Prostate gland (tissue), 2 donors: ENCODE measurements at regions not wholly inside any gene's neighbourhood (a gene's known extent, or its start where the extent isn't known, plus 50 kb on each side); places are given as distances from the start of the nearest gene placed in this dataset.
"Not testable (repeated sequence)": the region's sequence is repeated elsewhere in the genome, so short reads cannot be mapped to it uniquely, and the experiment has no call there.

Source experiments
- DNase-seq: peaks from one replicate; pipeline ENCODE4 v3.0.0-alpha.2; 2019; ENCODE audit warnings: low spot score
- H3K27ac ChIP-seq, 2 donors: fragments of 200-600 bp; sonication (generic); 2 replicates each; pipeline ENCODE4 v1.5.1; 2017 to 2019
- H3K27me3 ChIP-seq: fragments of 200-600 bp; sonication (generic); replicated peaks from 2 replicates; pipeline ENCODE4 v1.5.1; 2019; ENCODE audit not compliant: insufficient read depth
- H3K36me3 ChIP-seq, 2 donors: fragments of 200-600 bp; sonication (generic); 1 replicate in 1 of 2; 2 replicates in 1 of 2; pipeline versions ENCODE4 v1.5.1 to v1.8.1; 2017 to 2019
- H3K4me1 ChIP-seq: fragments of 200-600 bp; sonication (generic); replicated peaks from 2 replicates; pipeline ENCODE4 v1.5.1; 2019
- H3K4me3 ChIP-seq, 2 donors: fragments of 200-600 bp; sonication (generic); 2 replicates each; pipeline ENCODE4 v1.5.1; 2017 to 2019
- H3K9me3 ChIP-seq: fragments of 200-600 bp; sonication (generic); 2 replicates; pipeline ENCODE4 v1.5.1; 2017
- CTCF ChIP-seq, 4 experiments: fragments of 200-600 bp in 2 of 4; fragments of 450-650 bp in 2 of 4; sonication (generic) in 2 of 4; IDR thresholded peaks; 1 replicate in 3 of 4; 2 replicates in 1 of 4; pipeline ENCODE4 v1.5.1; 2016 to 2019; ENCODE audit warnings: antibody characterized with exemption in 4 of 4, mild to moderate bottlenecking in 2 of 4, moderate library complexity in 2 of 4
- POLR2A ChIP-seq: fragments of 450-650 bp; IDR thresholded peaks from one replicate; pipeline ENCODE4 v1.6.1; 2016; ENCODE audit warnings: antibody characterized with exemption, mild to moderate bottlenecking
- POLR2AphosphoS5 ChIP-seq: sonication (generic); formaldehyde crosslinking; IDR thresholded peaks from one replicate; pipeline ENCODE4 v1.6.1; 2017; ENCODE audit warnings: antibody characterized with exemption
- WGBS: methylation state at CpG from one replicate; pipeline ENCODE4 v1.1.5; 2018; 5-methylcytosine and 5-hydroxymethylcytosine counted together
- intact Hi-C: fragments of 100-400 bp; cut with DNase I; formaldehyde crosslinking; loops from one replicate; pipeline ENCODE4 v1.14.2; 2022

GRCh38 chr7:91405092-91405788 is 141.0 kb downstream of the FZD1 start:
- Histone ChIP-seq H3K27ac (no peak overlapping the region), H3K27me3 (no peaks in the 10 kb centered on the region), H3K4me3 (no peak overlapping the region), H3K9me3 (no peaks in the 10 kb centered on the region), H3K36me3 (no peaks in the 10 kb centered on the region), H3K4me1 (no peaks in the 10 kb centered on the region)
- TF ChIP-seq POLR2A, result no peak
- no peak for TF ChIP-seq CTCF (IDR thresholded peaks at IDR 0.05)
- no peak for TF ChIP-seq POLR2AphosphoS5
- 62% methylated on average over 3 of the region's 3 CpGs for WGBS
- no peak for DNase-seq
- intact Hi-C loops, result no loop called here

- H3K27ac ChIP-seq, H3K4me1 ChIP-seq, H3K36me3 ChIP-seq, H3K4me3 ChIP-seq, H3K9me3 ChIP-seq, DNase-seq, H3K27me3 ChIP-seq, intact Hi-C loops: not testable (repeated sequence)
- whole genome bisulfite sequencing, result 59% methylated on average over 1 of the region's 1 CpG
These were observed 141.6 kb downstream of the FZD1 start for GRCh38 chr7:91405873-91406272.

- intact Hi-C loops, result no loop called here
- WGBS, result 71% methylated on average over 1 of the region's 1 CpG
- Histone ChIP-seq H3K36me3 (no peaks in the 10 kb centered on the region), H3K27me3 (no peaks in the 10 kb centered on the region), H3K4me1 (no peaks in the 10 kb centered on the region), H3K9me3 (no peaks in the 10 kb centered on the region), H3K4me3 (no peak overlapping the region), H3K27ac (no peak overlapping the region)
- no peak for TF ChIP-seq POLR2A
- TF ChIP-seq POLR2AphosphoS5, result no peak
- no peak for TF ChIP-seq CTCF (IDR thresholded peaks at IDR 0.05)
- no peak for DNase-seq
These were observed 143.7 kb downstream of the FZD1 start for GRCh38 chr7:91407942-91408341.

- Histone ChIP-seq H3K27me3 (no peaks in the 10 kb centered on the region), H3K36me3 (no peaks in the 10 kb centered on the region), H3K9me3 (no peaks in the 10 kb centered on the region), H3K4me3 (no peak overlapping the region), H3K4me1 (no peaks in the 10 kb centered on the region), H3K27ac (no peak overlapping the region)
- no peak for DNase-seq
- intact Hi-C loops, result no loop called here
- no peak for TF ChIP-seq CTCF (IDR thresholded peaks at IDR 0.05)
- no peak for TF ChIP-seq POLR2AphosphoS5
- TF ChIP-seq POLR2A, result no peak
- WGBS, result 89% methylated on average over 5 of the region's 5 CpGs
These were observed 144.3 kb downstream of the FZD1 start for GRCh38 chr7:91408388-91409154.

GRCh38 chr7:91411060-91411459 is 146.8 kb downstream of the FZD1 start:
- intact Hi-C loops, result no loop called here
- no peaks in the 10 kb centered on the region for H3K4me1 ChIP-seq
- no peak for TF ChIP-seq POLR2A
- TF ChIP-seq POLR2AphosphoS5, result no peak
- no peak for TF ChIP-seq CTCF (IDR thresholded peaks at IDR 0.05)
- no peaks in the 10 kb centered on the region for H3K36me3 ChIP-seq
- H3K9me3 ChIP-seq, result no peaks in the 10 kb centered on the region
- WGBS, result 83% methylated on average over 4 of the region's 4 CpGs
- no peak overlapping the region for H3K27ac ChIP-seq
- DNase-seq, result no peak
- H3K27me3 ChIP-seq, result no peaks in the 10 kb centered on the region
- H3K4me3 ChIP-seq, result no peak overlapping the region
